ENCODE measurements at regions not wholly inside any gene's neighbourhood (a gene's known extent, or its start where the extent isn't known, plus 50 kb on each side); places are given as distances from the start of the nearest gene placed in this dataset.

DNA sequence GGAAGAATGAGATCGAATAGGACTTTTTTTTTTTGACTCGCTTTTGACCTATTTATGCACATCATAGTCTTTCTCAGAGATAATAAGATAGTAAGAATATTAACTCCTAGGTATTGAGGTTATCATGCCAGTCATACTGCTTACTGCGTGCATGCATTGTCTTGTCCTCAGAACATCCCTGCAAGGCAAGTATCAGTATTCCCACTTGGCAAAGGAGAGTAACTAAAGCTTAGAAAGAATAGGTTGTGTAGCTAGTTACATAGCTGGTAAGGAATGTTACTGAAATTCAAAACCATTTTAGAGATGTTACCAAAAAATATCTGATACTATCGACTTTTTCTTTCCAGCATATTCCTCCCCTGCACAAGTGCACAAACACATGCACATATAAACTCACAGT lies 296.1 kb upstream of the CLINT1 start:
- TF ChIP-seq CTCF (IDR thresholded peaks at IDR 0.05) (no peak), POLR2A (IDR thresholded peaks at IDR 0.05; ENCODE audit: low read depth) (no peak), POLR2AphosphoS5 (IDR thresholded peaks at IDR 0.05) (no peak)

Data from esophagus muscularis mucosa (tissue), 3 donors.